Hepatic stellate cell (primary cell): ENCODE measurements at regions not wholly inside any gene's neighbourhood (a gene's known extent, or its start where the extent isn't known, plus 50 kb on each side); places are given as distances from the start of the nearest gene placed in this dataset.
"Not testable (repeated sequence)": the region's sequence is repeated elsewhere in the genome, so short reads cannot be mapped to it uniquely, and the experiment has no call there.

Experiments
- DNase-seq: peaks from one replicate; pipeline ENCODE4 v3.0.0; 2011; ENCODE audit warnings: low spot score

DNA sequence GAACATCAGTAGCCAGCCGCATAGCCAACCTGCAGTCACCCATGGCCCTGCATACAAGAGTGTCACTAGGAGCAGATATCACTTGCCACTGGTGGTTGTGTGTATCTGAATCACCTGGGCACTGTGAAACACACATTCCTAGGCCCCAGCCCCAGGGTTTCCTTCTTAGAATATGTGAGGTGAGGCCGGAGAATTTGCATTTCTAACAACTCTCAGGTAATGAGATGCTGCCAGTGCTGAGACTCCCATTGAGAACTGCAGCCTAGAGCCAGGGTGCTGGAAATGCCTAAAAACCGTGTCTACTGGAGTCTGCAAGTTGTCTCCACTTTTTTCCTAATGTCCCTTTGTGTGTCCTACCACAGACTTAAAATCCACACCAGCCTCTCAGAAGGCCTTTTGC is 232.0 kb upstream of the PLGLB2 start:
- DNase-seq, result not testable (repeated sequence)

DNA sequence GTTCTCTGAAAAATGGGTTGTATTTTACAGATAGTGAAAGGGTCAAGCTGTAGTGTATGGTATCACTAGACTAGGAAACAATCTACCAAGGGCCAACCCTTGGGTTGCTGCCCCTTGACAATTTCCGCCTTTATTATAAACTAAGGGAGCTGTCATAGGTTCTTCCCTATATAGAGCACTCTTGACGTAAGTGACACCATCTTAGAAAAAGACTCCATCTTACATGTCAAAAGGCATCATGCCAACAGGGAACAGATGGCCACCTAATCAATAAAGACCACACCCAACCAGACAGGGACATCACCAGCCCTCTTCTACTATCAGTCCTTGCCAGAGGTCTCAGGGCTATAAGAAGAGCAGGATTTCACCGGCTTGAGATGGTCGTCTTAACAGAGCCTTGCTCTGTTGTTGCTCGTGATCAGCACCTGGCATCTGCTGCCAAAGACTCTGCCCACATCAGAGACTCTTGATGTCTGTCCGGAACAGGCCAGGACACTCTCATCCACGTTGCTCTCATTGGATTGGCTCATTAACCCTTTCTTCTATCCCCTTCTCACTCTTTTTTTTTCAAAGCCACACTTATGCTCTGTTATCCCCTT is 231.4 kb upstream of the PLGLB2 start:
- DNase-seq, result not testable (repeated sequence)

DNA sequence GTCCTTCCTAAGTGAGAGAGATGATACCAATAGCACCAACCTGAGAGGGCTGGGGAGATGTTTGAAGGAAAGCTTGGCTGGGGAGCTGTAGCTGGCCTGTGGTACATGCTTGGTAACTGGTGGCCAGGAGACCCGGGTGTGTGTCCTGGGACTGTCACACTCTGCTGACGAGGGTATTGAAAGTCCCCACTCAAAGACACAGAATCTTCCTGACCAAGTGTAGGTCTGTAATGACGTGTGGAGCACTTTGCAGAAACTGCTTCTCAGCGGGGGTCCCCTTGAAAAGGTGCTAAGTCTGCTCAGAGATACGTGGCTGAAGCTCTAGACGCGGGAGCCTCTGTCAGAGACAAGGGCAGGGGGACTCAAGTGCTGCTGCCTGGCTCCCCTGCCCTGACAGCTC is 230.4 kb upstream of the PLGLB2 start:
- not testable (repeated sequence) for DNase-seq

DNA sequence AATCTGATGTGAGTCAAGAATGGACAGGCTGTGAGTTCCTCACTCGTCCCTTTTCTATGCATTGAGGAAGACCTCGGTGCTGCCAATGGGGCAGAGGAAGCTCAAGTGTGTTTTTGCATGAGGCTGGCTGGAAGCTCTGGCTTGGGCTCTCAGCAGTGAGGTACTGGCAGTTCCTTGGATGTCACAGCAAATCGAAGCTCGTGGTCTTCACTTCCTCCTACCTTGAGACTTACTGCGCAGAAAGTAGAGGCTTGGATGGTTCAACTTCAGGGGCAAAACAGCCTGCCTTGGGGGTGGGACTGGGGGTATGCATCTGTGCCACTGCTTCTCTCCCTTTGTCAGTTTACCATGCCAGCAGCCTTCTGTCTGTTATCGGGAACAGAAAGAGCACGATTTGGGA is 229.8 kb upstream of the PLGLB2 start:
- not testable (repeated sequence) for DNase-seq

DNA sequence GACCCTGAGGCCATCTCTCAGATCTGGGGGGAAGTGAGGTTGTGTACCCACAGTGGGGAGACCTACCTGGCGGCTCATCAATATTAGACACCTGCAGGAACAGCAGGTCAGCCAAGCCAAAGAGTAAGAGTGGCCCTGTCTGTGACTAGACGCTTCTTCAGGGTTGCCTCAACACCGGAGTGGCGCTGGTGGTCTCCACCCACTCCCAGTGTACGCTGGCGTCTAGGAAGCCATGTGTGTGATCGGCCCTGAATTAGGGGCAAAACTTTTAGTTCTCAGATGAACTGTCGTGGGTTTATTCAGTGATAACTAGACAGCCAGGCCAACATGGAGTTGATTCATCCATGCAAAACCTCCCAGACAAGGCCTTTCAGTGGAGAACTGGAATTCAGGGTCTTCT is 229.3 kb upstream of the PLGLB2 start:
- not testable (repeated sequence) for DNase-seq

DNA sequence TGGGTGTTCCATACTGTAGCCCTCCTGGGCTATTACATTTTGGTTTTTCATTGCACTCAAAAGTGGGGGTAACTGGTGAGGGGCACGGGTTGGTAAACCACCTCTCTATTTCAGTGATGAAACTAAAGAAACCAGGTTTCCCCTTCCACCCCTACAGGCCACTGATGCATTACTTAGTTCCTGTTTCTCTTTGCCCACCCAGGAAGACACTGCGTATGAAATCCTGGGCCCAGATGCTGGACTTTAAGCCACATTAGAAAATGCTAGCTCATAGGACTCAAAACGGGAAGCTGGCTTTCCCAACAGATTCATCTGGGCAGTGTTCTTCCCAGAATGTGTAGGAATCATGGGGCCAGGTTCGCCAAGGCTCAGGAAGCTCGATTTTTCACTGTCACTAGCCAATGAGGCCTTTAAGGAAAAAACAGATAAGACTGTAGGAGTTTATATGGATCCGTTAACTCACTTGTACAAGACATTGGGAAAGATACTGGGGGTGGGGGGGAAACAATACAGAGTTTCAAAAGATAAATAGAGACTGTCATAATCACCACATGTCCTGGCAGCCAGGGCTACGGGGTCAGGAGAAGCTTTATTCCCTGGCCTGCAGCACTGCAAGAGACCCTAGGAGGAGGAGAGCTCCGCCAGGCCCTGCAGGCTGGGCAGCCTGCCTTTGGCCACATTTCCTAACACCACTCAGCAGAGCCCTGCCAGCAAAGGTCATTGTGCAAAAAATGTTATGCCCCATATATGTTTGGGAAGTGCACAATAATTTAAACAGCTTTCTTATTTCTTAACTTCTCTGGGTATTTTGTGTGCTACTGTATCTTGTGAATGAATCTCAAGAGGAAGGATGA is 228.5 kb upstream of the PLGLB2 start:
- DNase-seq, result not testable (repeated sequence)

DNA sequence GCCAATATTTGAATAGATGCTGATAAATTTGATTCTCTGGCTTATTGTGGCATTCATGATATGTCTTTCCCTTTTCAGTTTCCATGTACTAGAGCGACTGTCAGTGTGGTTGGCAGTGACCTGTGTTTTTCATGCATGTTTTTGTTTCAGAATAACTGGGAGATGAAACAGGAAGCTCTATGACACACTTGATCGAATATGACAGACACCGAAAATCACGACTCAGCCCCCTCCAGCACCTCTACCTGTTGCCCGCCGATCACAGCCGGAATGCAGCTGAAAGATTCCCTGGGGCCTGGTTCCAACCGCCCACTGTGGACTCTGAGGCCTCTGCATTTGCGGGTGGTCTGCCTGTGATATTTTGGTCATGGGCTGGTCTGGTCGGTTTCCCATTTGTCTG is 226.8 kb upstream of the PLGLB2 start:
- DNase-seq, result not testable (repeated sequence)

DNA sequence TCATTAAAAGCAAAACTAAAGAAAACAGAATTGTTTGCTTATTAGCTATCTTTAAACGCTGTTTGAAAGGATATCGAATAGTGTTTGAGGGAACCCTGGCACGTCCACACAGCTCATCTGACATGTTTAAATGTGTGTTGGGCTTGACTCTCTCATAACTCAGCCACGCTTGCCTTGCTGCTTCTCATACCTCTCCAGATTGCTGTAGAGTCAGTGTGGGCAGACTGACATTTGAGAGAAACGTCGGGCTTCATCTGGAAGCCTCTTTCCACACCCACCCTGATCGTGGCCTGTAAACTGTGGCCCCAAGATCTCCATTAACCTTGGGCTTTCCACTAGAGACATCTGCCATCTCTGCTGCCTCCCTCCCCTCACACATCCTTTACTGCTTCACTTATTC is 226.4 kb upstream of the PLGLB2 start:
- DNase-seq, result not testable (repeated sequence)

DNA sequence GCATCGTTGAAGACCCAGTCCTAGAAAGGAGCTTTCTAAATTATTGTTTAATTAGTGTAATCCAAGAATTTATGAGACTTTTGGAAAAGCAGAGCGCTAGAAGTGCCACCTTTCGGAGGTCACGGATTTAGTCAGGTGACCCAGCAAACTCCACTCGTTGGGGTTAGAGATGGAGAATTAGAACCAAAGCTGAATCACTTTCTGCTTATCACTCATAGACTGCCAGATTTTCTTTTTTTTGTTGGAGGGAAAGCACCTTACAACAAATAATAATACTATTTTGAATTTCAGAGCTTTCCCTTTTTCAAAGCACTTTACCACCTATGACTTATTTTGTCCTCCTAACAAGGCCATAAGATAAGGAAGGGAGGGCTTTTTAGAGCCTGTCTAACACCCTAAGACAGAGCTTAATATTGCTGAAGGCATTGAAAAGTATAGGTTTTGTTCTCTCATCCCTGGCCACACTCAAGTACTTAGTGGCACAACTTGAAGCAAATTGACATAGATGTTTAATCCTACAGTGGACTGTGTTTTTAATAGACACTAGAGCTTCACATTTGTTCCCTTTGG is 223.2 kb upstream of the PLGLB2 start:
- not testable (repeated sequence) for DNase-seq

DNA sequence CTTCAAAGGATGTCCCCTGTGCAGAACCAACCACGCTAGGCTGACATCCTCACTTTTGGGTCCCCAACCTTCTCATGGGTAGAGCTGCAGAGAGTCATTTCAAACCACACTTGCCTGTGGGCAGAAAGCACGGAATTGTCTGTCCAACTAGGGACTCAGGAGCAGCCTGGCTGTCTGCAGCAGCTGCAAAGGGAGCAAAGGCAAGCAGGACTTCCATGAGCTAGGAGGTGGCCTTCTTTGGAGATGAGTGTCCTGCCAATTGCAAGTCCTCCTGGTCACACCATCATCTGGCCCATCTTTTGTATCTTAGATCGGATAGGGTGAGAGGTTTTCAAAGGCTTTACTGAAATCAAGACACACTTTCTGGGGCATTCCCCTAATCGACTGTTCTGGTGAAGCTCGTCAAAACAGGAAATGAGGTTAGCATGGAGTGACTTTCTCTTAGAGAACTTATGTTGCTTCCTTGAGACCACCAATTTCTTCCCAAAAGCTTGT is 222.3 kb upstream of the PLGLB2 start:
- not testable (repeated sequence) for DNase-seq

DNA sequence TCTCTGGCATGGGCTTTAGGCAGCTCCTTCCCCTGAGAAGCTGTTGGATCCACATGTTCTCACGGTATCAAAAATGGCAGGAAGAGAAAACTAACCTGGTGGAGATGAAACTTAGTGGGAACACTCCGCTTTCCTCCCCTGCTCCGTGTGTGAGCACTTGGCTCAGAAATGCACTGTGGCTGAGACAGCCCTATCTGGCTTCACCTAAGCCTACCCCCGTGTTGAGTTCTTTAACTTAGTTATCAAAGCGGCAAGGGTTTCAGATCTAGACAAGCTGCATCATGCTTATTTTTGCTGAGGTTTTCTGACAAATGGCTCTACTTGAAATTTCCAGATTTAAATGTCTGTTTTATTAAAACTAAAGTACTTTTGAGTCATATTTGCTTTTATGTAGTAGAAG is 221.6 kb upstream of the PLGLB2 start:
- not testable (repeated sequence) for DNase-seq

DNA sequence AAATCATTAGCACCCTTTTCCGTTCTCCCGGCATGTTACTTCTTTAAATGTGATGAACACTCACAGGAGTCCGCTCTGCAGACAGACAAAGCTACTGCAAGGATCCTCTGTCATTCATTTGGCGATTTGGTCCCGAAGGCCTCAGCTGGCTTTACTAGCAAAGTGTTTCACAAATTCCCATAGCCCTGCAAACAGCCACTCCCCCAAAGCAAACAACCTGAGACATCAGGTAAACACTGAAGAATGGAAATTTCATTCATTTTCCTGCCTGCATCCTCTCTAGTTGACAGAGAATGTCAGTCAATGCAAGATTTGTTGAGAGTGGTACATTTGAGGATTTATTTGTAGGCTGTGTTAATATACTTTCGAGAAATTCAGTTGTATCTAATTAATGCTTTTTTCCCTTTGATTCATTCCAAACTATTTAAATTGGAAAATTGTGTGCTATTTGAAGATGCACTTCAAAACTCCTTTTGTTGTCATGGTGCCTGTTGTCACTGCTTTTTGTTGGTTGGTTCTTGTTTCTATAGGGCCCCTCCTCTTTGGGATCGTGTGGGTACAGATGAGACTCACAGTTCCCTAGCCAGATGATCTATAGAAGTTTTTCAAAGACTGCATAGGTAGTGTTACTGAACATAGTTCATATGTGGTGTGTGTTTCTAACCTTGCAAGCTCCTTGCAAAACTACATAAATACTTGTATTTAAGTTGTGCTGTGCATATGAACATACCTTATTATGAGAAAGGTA is 215.7 kb upstream of the PLGLB2 start:
- not testable (repeated sequence) for DNase-seq

DNA sequence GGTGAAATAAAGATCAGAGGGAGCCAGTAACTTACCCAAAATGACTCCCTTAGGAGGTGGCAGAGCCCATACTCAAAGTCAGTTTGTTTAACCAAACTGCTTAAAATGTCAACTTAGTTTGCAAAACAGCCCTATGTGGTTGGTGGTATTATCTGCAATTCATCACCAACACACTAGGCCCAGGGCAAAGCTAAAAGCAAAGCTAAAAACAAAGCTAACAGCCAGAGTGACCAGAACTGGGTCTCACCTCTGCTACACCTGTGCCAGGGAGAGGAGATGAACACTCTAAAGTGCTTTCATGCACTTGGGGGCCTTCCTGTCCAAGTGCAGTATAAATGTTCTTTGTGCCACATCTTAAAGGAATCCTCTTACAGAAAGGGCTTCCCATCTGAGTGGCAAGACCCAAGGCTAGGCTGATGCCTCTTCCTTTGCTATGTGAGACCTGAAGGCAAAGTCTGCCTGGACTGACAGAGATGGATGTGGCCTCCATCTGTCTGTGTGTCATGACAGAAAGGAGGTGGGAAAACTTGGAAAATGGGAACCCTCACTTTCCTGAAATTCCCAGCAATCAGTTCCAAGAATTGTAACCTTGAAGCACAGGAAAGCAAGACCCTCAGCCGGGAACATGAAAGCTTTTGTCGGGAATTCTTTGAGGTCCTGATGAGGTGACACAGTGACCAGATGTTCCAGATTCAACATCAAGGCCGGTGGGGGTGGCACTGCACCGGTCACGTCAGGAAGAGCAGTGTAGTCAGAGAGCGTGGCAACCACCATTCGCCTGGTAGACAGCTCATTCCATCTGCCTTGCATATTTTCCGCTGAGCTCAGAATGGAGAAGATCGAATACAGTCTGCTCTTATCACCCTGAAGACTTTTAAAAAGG is 214.3 kb upstream of the PLGLB2 start:
- DNase-seq, result not testable (repeated sequence)

DNA sequence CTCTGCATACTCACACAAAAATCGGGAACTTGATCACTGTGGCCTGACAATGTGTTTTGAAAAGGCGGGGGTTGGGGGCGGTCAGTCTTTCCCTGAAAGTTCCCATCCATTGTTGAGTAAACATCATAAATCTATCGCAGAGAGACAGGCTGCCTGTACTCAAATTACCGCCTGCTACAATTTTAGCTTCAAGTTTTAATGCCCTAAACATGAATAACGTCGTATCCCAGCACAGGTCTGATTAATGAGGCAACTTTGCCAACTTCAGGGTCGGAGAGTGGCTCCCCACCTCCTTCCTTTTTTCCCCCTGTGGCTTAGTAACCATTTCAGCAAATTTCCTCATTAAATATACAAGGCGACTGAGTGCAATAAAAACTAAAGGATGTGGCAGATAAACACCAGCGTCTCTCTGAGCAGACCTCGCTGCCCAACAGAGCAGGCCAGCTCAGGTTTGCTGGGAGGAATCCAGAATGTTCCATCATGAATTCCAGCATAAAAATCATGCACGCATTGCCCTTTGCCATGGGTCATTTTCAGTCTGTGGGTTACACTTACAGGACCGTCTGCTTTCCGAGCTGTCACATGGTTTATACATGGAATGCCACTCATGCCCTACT is 213.5 kb upstream of the PLGLB2 start:
- DNase-seq, result not testable (repeated sequence)

DNA sequence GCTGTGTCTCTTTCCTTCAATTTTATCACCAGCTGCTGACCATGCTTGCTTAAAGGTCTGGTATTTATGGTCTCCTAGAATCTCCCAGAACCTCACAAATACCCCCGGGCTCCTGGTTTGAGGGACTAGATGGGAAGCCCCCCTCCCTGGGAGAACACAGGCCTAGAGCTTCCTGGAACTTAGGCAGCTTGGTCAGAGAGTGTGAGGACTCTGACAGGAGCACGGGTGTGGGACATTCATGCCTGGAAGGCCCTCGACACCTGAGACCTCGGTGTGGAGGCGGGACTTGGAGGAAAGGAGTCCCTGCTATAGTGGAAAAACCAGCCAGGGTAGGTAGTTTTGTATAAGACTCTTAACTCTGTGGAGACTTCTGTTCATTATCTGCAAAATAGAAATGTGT is 211.5 kb upstream of the PLGLB2 start:
- not testable (repeated sequence) for DNase-seq

DNA sequence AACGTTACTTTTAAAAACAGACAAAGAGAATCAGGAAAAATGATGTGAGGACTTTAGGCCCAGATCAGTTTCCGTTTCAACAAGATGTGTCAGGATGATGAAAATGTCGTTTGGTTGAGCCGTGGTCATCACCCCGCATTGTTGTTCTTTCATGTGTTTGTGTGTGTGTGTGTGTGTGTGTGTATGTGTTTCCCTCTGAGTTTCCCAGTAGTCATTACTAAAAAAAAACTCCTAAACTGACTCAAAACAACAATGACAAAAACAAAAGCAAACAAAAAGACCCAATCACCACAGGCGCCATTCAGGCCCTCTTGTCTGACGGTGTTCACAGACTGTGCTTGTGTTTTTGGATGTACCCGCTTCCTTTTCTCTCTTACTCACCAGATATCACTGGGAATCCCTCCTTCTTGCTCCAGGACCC is 210.6 kb upstream of the PLGLB2 start:
- not testable (repeated sequence) for DNase-seq

DNA sequence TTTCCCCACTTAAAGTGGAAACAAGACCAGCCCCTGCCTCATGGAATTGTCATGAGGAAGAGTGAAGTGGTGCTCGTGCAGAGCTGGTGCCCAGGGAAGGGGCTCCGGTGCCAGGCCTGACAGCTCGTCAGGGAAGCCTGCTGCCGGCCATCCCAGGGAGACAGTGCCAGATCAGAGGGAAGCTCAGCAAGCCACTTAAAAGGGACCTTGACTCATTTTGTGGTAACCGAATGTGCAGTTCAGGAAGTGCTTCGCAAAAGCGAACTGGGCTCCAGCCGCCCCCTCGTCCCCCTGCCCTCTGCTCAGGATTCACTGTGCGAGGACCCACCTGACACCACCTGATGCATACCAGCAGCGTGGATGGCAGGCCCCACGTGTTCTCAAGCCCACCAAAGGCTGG is 209.6 kb upstream of the PLGLB2 start:
- not testable (repeated sequence) for DNase-seq

DNA sequence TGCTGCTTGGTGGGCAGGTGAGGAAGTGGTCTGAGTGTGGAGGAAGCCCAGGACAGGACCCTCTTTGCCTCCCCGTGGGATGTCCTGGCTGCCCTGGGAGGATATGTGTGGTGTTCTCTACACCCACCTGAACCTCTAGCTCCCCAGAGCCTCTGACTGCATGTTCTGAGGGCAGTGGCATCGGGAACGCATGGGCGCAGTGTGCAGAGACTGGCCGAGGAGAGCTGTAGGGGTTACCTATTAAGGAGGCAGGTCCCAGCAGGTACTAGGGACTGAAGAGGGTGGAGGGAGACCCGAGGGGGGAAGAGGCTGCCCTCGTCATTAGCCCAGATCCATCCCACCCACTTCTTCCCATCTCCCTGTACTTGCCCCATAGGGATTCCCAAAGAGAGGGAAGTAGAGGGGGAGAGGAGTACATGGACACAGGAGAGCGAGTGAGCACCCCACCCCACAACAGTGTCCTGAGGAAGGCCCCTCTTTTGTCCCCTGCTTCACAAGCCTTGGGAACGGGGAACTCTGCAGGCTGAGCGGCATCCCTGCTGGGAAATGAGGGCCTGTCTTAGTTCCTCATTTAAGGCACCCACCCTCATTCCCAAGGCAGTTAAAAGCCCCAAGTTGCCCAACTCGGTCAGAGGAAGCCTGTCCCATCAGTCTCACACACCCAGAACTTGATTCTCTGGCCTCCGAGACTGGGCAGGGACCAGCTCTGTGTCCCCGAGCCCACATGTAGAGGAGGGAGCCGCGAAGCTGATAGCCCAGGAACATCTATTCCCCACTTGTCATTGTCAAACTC is 208.5 kb upstream of the PLGLB2 start:
- DNase-seq, result not testable (repeated sequence)

DNA sequence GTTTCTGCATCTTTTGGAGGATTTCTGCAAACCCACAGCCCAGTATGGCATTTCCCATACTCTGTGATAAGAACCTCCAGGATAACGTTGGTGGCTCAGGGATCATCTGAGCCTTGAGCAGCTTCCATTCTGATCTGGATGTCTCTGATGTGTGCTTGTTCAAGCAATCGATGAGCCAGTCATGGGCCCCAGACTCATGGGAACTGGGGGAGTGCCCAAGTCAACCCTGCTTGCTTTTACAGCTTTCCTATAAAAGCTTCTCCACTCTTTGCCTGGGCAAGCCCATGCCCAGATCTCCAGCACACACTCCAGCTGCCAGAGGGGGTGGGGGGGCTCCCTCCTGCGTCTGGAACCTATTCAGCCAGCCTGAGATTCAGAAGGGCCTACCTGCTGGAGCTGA is 207.6 kb upstream of the PLGLB2 start:
- not testable (repeated sequence) for DNase-seq
